GM13976 (cell line): ENCODE measurements at regions not wholly inside any gene's neighbourhood (a gene's known extent, or its start where the extent isn't known, plus 50 kb on each side); places are given as distances from the start of the nearest gene placed in this dataset.
"Not testable (repeated sequence)": the region's sequence is repeated elsewhere in the genome, so short reads cannot be mapped to it uniquely, and the experiment has no call there.

Experiments used
- DNase-seq: peaks from one replicate; pipeline ENCODE4 v3.0.0; 2012; ENCODE audit warnings: low spot score
- in situ Hi-C: fragments of 300-500 bp; cut with MboI; formaldehyde crosslinking; loops from one replicate; pipeline ENCODE4 v1.12.0; 2022; ENCODE audit warnings: low sequenced_read_pairs, mixed read lengths, inconsistent platforms; ENCODE audit not compliant: unreplicated experiment
- TF ChIP-seq, protein P1 (sequence below): IDR thresholded peaks from 2 replicates; pipeline ENCODE4 v1.5.1; 2012; ENCODE audit warnings: borderline replicate concordance, mild to moderate bottlenecking; ENCODE audit not compliant: insufficient read depth; ENCODE audit errors: extremely low read depth, missing control alignments, control extremely low read depth

- no peak for DNase-seq
- in situ Hi-C loops, result no loop called here
- TF ChIP-seq, protein P1, sequence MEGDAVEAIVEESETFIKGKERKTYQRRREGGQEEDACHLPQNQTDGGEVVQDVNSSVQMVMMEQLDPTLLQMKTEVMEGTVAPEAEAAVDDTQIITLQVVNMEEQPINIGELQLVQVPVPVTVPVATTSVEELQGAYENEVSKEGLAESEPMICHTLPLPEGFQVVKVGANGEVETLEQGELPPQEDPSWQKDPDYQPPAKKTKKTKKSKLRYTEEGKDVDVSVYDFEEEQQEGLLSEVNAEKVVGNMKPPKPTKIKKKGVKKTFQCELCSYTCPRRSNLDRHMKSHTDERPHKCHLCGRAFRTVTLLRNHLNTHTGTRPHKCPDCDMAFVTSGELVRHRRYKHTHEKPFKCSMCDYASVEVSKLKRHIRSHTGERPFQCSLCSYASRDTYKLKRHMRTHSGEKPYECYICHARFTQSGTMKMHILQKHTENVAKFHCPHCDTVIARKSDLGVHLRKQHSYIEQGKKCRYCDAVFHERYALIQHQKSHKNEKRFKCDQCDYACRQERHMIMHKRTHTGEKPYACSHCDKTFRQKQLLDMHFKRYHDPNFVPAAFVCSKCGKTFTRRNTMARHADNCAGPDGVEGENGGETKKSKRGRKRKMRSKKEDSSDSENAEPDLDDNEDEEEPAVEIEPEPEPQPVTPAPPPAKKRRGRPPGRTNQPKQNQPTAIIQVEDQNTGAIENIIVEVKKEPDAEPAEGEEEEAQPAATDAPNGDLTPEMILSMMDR, result no peak
Measured at GRCh38 chr3:177855021-177855420, 657.7 kb upstream of the TBL1XR1 start.

- no peak for DNase-seq
- TF ChIP-seq, protein P1, result no peak
- in situ Hi-C loops, result no loop called here
Measured at GRCh38 chr3:177860184-177860583, 662.9 kb upstream of the TBL1XR1 start.

DNA sequence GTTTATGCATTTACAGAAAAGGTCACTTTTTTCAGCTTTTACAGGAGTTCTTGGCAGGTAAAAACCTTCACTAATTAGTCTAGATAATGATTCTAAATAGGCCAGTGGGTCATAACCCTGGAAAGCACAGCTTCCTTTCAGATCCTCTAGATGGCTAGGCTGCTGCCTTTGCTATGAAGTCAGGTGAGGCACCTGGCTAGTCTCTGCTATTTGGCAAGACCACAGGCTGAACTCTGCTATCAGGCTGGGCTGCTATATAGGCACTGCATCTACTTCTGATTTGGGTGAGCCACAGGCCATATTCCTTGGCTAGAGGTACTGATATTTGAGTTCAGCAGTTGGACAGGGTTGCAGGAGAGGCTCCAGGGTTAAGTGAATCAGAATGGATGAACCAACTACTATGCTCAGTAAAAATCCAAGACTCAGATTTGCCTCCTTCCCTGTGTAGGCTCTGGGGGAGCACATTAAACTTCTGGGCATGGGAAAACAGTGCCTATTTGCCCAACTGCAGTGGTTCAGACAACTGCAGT lies 665.7 kb upstream of the TBL1XR1 start:
- in situ Hi-C loops, result no loop called here
- TF ChIP-seq, protein P1, result no peak
- DNase-seq, result no peak

DNA sequence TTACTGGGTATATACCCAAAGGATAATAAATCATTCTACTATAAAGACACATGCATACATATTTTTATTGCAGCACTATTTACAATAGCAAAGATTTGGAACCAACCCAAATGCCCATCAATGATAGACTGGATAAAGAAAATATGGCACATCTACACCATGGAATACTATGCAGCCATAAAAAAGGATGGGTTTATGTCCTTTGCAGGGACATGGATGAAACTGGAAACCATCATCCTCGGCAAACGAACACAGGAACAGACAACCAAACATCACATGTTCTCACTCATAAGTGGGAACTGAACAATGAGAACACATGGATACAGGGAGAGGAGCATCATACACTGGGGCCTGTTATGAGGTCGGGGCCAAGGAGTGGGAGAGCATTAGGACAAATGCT lies 665.0 kb upstream of the KCNMB2 start:
- in situ Hi-C loops, DNase-seq: not testable (repeated sequence)

DNA sequence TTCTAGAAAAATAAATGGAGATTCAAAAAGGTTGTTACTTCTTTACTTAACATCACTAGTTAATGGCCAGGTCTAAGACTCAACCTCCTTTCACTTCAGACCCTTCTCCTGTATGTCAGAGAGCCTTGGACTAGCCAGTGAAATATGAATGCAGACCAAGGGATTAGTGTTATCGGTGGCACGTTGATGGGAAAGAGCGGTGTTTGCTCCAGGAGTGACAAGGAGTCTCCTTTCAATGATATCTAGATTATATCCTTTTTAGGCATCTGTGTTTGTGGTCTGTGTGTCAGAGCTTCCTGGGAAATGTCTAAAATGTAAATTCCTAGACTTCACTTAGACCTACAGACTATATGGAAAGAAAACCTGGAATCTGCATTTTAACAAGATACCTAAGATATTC lies 658.0 kb upstream of the KCNMB2 start:
- TF ChIP-seq, protein P1, result no peak
- no peak for DNase-seq
- in situ Hi-C loops, result no loop called here

DNA sequence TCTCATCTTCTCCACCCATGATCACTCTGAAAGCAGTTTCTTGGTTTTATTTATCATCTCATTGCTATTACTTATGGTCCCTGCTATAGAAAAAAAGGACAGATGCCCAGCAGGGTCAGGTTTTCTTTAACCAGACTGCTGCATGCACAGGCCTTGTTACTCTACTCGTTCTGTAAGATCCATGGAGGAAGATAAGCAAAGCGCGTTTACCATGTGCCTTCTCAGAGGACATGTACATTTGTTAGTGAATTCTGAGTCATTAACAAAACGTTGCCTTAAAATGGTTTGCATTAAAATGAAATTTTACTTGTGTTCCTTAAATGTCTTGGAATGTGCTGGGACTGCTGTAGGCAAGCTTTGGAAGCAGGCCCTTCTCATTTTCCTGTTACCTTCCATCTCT lies 657.3 kb upstream of the KCNMB2 start:
- DNase-seq, result no peak
- in situ Hi-C loops, result no loop called here
- TF ChIP-seq, protein P1, result no peak

DNA sequence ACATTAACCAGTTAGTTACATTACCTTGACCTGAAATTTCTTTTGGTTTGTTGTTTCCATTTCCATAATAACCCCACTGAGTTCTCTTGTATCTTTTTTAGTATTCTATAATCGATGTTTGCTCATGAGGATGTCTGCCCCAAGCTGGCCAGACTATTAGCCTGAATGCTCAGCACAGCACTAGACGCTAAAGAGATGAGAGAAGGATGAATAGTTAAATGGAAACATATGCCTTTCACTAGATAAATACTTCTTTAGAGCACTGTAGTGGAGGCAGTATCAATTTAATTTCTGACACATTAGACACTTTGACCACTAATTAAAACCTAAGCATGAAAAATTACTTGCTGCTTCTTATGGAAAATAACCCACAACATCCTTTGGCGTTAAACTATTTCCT lies 654.9 kb upstream of the KCNMB2 start:
- DNase-seq, result no peak
- TF ChIP-seq, protein P1, result no peak
- in situ Hi-C loops, result no loop called here
